ENCODE measurements at regions not wholly inside any gene's neighbourhood (a gene's known extent, or its start where the extent isn't known, plus 50 kb on each side); places are given as distances from the start of the nearest gene placed in this dataset.

- TF ChIP-seq CTCF (tag by site-specific recombination; IDR thresholded peaks at IDR 0.05) (no peak), GLI4 (tag by site-specific recombination; IDR thresholded peaks at IDR 0.05) (no peak), HOXA7 (CRISPR knock-in tag; IDR thresholded peaks at IDR 0.05; ENCODE audit: borderline replicate concordance) (no peak), ZNF707 (tag by site-specific recombination; IDR thresholded peaks at IDR 0.05) (no peak), ZNF214 (tag by site-specific recombination; IDR thresholded peaks at IDR 0.05; ENCODE audit: borderline replicate concordance) (no peak), ZNF311 (tag by site-specific recombination; IDR thresholded peaks at IDR 0.05; ENCODE audit: borderline replicate concordance) (no peak), ZBTB17 (tag by site-specific recombination; IDR thresholded peaks at IDR 0.05) (no peak), ZNF513 (tag by site-specific recombination; IDR thresholded peaks at IDR 0.05) (no peak), ZNF23 (tag by site-specific recombination; IDR thresholded peaks at IDR 0.05; ENCODE audit: borderline replicate concordance) (no peak), ZNF518A (tag by site-specific recombination; conservative IDR thresholded peaks at IDR 0.05; ENCODE audit: low read depth) (no peak), ZBTB7A (tag by site-specific recombination; IDR thresholded peaks at IDR 0.05; ENCODE audit: low read depth) (no peak)
These were observed 640.0 kb downstream of the TMTC2 start for GRCh38 chr12:83326666-83327065.
